Nephron progenitor cell (in vitro differentiated cells): ENCODE measurements at regions not wholly inside any gene's neighbourhood (a gene's known extent, or its start where the extent isn't known, plus 50 kb on each side); places are given as distances from the start of the nearest gene placed in this dataset.
A peak's percentile ranks its signal among the peaks of the same experiment; 100 is the strongest.

ENCODE experiments used
- DNase-seq: peaks from one replicate; pipeline ENCODE4 v3.0.0; 2021
- H3K27ac Mint-ChIP-seq: 2 replicates; pipeline ENCODE4 v1.8.0; 2021; ENCODE audit warnings: mild to moderate bottlenecking, moderate library complexity, mixed read lengths
- H3K27me3 Mint-ChIP-seq: 2 replicates; pipeline ENCODE4 v1.8.0; 2021; ENCODE audit warnings: mild to moderate bottlenecking, low read depth, mixed read lengths; ENCODE audit not compliant: poor library complexity
- H3K36me3 Mint-ChIP-seq: 2 replicates; pipeline ENCODE4 v1.8.0; 2021; ENCODE audit warnings: low read depth, mixed read lengths
- H3K4me1 Mint-ChIP-seq: 2 replicates; pipeline ENCODE4 v1.8.0; 2021; ENCODE audit warnings: mixed read lengths
- H3K4me3 Mint-ChIP-seq: 2 replicates; pipeline ENCODE4 v1.8.0; 2021; ENCODE audit warnings: mild to moderate bottlenecking, moderate library complexity, mixed read lengths
- H3K9me3 Mint-ChIP-seq: 2 replicates; pipeline ENCODE4 v1.8.0; 2021; ENCODE audit warnings: mild to moderate bottlenecking, moderate library complexity, mixed read lengths
- CTCF ChIP-seq: fragments of 200-600 bp; sonication (generic); IDR thresholded peaks from 2 replicates; pipeline ENCODE4 v1.5.0; 2021; ENCODE audit warnings: antibody characterized with exemption

DNA sequence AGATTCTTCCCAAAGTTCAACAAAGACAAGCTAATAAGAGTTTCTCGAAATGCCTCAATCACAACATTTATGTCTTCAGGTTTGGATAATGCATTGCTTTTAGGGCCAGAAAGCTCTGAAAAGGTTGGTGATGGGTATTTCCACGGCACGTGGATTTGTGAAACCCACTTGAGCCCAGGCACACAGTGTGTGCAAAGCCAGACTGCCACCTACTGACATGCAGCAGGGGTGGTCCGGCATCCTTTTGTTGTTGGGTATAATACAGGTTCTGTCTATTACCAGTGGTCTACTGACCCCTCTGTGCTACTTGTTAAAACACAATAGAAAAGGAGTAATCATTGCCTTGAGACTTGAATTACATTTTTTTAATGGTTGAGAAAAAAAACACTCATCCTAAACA, 225.6 kb downstream of the RAP2A start:
- Mint-ChIP-seq H3K36me3 (no peaks in the 10 kb centered on the region), H3K4me1 (peaks cover 14% of the 10 kb centered on the region), H3K27ac (no peak overlapping the region), H3K27me3 (no peaks in the 10 kb centered on the region), H3K9me3 (no peaks in the 10 kb centered on the region), H3K4me3 (no peak overlapping the region)
- peak; percentile 16 for TF ChIP-seq CTCF
- DNase-seq = peak; percentile 21

DNA sequence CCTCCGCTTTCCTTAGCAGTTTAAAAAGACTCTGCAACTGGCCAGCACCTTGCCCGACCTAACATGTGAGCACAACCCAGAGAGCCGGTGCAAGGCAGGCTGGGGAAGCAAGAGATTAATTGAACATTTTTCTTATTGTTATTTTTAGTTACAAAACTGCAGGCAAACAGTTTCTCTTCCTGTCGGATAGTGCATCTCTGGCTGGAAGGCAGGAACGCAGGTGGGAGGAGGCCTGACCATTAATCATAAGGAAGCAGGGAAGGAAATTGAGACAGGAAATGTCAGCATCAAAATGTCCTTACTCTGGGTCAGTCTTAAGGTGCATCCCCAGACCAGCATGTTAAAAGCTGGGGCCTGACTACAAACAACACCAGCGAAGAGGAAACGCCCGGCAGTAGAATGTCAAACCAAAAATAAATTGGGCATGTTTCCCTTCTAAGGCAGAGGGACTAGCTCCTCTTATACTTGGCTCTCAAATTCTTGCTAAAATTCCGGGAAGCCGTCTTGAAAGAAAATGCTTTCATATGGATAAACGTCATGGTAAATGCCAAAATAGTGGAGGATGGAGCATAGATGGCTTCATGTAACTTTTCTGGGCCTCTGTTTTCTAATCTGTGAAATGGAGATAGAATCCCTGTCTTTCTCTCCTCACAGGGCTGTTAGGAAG, 226.8 kb downstream of the RAP2A start:
- TF ChIP-seq CTCF = no peak
- no peaks in the 10 kb centered on the region for H3K27me3 Mint-ChIP-seq
- no peaks in the 10 kb centered on the region for H3K9me3 Mint-ChIP-seq
- no peaks in the 10 kb centered on the region for H3K36me3 Mint-ChIP-seq
- no peak for DNase-seq
- no peak overlapping the region for H3K4me3 Mint-ChIP-seq
- H3K27ac Mint-ChIP-seq = no peak overlapping the region
- H3K4me1 Mint-ChIP-seq = peaks cover 14% of the 10 kb centered on the region

- no peak for DNase-seq
- no peak overlapping the region for H3K27ac Mint-ChIP-seq
- no peak for TF ChIP-seq CTCF
- no peaks in the 10 kb centered on the region for H3K36me3 Mint-ChIP-seq
- no peak overlapping the region for H3K4me3 Mint-ChIP-seq
- H3K27me3 Mint-ChIP-seq = no peaks in the 10 kb centered on the region
- peaks cover 25% of the 10 kb centered on the region for H3K9me3 Mint-ChIP-seq
- peaks cover 4% of the 10 kb centered on the region for H3K4me1 Mint-ChIP-seq
These were observed 252.6 kb downstream of the RAP2A start for GRCh38 chr13:97686594-97686993.

DNA sequence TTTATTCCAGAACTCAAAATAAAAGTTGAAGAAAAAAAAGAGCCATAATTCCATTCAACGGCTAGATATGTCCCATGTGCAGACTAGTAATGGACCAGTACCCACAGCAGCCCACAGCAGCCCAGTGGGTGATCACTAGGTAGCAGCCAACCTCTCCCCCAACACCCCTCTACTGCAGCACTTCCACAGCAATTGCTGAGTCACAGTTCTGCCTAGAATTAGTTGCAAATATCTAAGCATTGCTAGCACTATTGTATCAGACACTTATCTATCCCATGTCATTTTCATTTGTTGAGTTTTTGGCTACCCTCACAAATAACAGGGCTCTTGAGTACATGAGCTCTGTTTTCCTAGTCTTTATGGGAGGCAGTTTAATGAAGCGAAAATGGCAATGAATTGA, 258.7 kb downstream of the RAP2A start:
- Mint-ChIP-seq H3K27me3 (peaks cover 8% of the 10 kb centered on the region), H3K4me1 (peaks cover 11% of the 10 kb centered on the region)

DNA sequence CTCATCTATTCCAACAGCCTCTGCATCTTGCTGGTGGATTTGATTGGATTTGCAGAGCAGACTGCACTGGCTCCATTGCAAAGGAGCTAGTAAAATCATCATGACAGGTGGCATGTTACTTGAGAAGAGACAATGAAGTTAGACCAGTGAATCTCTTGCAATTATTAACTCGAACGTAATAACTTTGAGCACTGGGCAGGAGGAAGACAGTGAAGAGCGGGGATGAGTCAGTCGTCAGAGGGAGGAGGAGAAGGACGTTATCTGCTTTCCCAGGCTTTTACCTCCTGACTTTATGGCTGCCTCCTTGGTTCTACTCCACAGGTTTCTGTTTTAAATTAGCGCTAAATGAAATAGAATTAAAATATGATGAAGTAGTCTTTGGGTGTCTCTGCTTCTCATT, 257.8 kb upstream of the IPO5 start:
- Mint-ChIP-seq H3K36me3 (no peaks in the 10 kb centered on the region), H3K27me3 (peaks cover 8% of the 10 kb centered on the region), H3K4me3 (no peak overlapping the region), H3K9me3 (peaks cover 3% of the 10 kb centered on the region), H3K4me1 (peaks cover 11% of the 10 kb centered on the region), H3K27ac (no peak overlapping the region)
- no peak for TF ChIP-seq CTCF
- no peak for DNase-seq

More for the DNA sequence above, 258.7 kb downstream of the RAP2A start:
- Mint-ChIP-seq H3K9me3 (peaks cover 21% of the 10 kb centered on the region), H3K36me3 (no peaks in the 10 kb centered on the region), H3K4me3 (no peak overlapping the region), H3K27ac (no peak overlapping the region)
- no peak for TF ChIP-seq CTCF
- no peak for DNase-seq

DNA sequence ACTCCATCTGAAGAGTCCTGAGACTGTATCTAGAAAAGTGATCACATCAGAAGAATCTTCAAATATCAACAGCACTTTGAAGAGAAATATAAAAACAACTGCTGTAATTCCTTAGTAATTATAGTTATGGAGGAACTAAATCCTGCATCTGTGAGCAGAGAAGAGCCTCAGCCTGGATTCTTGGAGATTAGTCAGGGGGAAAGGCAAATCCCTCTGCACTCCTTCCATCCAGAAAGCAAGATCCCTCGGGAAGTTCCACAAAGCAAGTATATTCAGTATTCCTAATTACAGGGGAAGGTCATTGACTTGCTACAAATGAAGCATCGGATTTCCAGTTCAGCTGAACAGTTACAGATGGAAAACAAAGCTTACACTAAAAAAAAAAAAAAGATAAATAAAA, 256.6 kb upstream of the IPO5 start:
- Mint-ChIP-seq H3K4me1 (peaks cover 11% of the 10 kb centered on the region), H3K4me3 (no peak overlapping the region)

More for the DNA sequence above, 256.6 kb upstream of the IPO5 start:
- DNase-seq = no peak
- no peak overlapping the region for H3K27ac Mint-ChIP-seq
- no peak for TF ChIP-seq CTCF
- peaks cover under 1% of the 10 kb centered on the region for H3K9me3 Mint-ChIP-seq
- no peaks in the 10 kb centered on the region for H3K36me3 Mint-ChIP-seq
- H3K27me3 Mint-ChIP-seq = peaks cover 11% of the 10 kb centered on the region
